M059J (cell line): ENCODE measurements at regions not wholly inside any gene's neighbourhood (a gene's known extent, or its start where the extent isn't known, plus 50 kb on each side); places are given as distances from the start of the nearest gene placed in this dataset.

Experiments
- DNase-seq: peaks from one replicate; pipeline ENCODE4 v3.0.0-alpha.2; 2012; ENCODE audit warnings: low read depth

- peak; percentile 51 for DNase-seq
Measured at GRCh38 chr21:16072737-16073136, 343.0 kb downstream of the USP25 start.

GRCh38 chr21:16073586-16073985, 343.8 kb downstream of the USP25 start:
- no peak for DNase-seq

GRCh38 chr21:16074950-16075489, 345.2 kb downstream of the USP25 start:
- DNase-seq, result no peak

- no peak for DNase-seq
Measured at GRCh38 chr21:16075649-16076282, 346.0 kb downstream of the USP25 start.

GRCh38 chr21:16076465-16076864, 346.7 kb downstream of the USP25 start:
- DNase-seq, result no peak

GRCh38 chr21:16078382-16078781, 348.6 kb downstream of the USP25 start:
- no peak for DNase-seq

GRCh38 chr21:16079830-16080229, 350.0 kb downstream of the USP25 start:
- peak; percentile 62 for DNase-seq

GRCh38 chr21:16081304-16081703, 351.5 kb downstream of the USP25 start:
- no peak for DNase-seq

- DNase-seq, result peak; percentile 47
Measured at GRCh38 chr21:16082038-16082816, 352.4 kb downstream of the USP25 start.

- peak; percentile 91 for DNase-seq
Measured at GRCh38 chr21:16084776-16085364, 355.1 kb downstream of the USP25 start.

- peak; percentile 78 for DNase-seq
Measured at GRCh38 chr21:16085421-16085820, 355.6 kb downstream of the USP25 start.

GRCh38 chr21:16086121-16086520, 356.3 kb downstream of the USP25 start:
- no peak for DNase-seq

GRCh38 chr21:16086936-16087335, 357.2 kb downstream of the USP25 start:
- DNase-seq, result no peak

- no peak for DNase-seq
Measured at GRCh38 chr21:16087523-16087922, 357.7 kb downstream of the USP25 start.

GRCh38 chr21:16088056-16088455, 358.3 kb downstream of the USP25 start:
- DNase-seq, result no peak

- DNase-seq, result no peak
Measured at GRCh38 chr21:16095005-16095404, 365.2 kb downstream of the USP25 start.

GRCh38 chr21:16096988-16097387, 367.2 kb downstream of the USP25 start:
- DNase-seq, result no peak

- DNase-seq, result no peak
Measured at GRCh38 chr21:16102113-16102512, 372.3 kb downstream of the USP25 start.

GRCh38 chr21:16108561-16109075, 378.8 kb downstream of the USP25 start:
- DNase-seq, result no peak

GRCh38 chr21:16113052-16113715, 383.4 kb downstream of the USP25 start:
- peak; percentile 47 for DNase-seq

- no peak for DNase-seq
Measured at GRCh38 chr21:16115461-16115860, 385.7 kb downstream of the USP25 start.

GRCh38 chr21:16116069-16116468, 386.3 kb downstream of the USP25 start:
- no peak for DNase-seq
